ENCODE measurements at regions not wholly inside any gene's neighbourhood (a gene's known extent, or its start where the extent isn't known, plus 50 kb on each side); places are given as distances from the start of the nearest gene placed in this dataset.

DNA sequence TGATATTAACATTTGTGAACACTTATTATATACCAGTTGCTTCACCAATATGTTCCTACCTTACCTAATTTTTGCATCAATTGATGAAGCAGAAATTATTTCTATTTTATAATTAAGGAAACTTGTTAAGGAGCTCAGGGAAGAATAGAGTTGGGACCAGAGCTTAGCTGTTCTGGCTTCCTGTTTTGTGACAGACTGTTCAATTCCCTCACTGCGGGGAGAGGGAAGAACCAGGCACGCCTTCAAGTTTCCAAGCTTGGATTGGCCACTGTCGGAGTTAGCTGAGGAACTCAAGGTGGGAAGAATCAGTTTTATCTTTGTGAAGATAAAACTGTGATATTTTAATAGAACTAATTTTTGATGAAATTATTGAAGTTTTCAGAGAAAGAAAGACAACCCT, 142.3 kb upstream of the LMO4 start:
- TF ChIP-seq, protein P1, sequence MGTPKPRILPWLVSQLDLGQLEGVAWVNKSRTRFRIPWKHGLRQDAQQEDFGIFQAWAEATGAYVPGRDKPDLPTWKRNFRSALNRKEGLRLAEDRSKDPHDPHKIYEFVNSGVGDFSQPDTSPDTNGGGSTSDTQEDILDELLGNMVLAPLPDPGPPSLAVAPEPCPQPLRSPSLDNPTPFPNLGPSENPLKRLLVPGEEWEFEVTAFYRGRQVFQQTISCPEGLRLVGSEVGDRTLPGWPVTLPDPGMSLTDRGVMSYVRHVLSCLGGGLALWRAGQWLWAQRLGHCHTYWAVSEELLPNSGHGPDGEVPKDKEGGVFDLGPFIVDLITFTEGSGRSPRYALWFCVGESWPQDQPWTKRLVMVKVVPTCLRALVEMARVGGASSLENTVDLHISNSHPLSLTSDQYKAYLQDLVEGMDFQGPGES (IDR thresholded peaks at IDR 0.05; ENCODE audit: low read depth, low read length), result no peak
- TF ChIP-seq, protein P2, sequence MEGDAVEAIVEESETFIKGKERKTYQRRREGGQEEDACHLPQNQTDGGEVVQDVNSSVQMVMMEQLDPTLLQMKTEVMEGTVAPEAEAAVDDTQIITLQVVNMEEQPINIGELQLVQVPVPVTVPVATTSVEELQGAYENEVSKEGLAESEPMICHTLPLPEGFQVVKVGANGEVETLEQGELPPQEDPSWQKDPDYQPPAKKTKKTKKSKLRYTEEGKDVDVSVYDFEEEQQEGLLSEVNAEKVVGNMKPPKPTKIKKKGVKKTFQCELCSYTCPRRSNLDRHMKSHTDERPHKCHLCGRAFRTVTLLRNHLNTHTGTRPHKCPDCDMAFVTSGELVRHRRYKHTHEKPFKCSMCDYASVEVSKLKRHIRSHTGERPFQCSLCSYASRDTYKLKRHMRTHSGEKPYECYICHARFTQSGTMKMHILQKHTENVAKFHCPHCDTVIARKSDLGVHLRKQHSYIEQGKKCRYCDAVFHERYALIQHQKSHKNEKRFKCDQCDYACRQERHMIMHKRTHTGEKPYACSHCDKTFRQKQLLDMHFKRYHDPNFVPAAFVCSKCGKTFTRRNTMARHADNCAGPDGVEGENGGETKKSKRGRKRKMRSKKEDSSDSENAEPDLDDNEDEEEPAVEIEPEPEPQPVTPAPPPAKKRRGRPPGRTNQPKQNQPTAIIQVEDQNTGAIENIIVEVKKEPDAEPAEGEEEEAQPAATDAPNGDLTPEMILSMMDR (IDR thresholded peaks at IDR 0.05), result no peak
- TF ChIP-seq EP300 (IDR thresholded peaks at IDR 0.05; ENCODE audit: borderline replicate concordance in 1 of 2, low read depth in 1 of 2, low read length in 1 of 2) (no peak), POLR2AphosphoS5 (IDR thresholded peaks at IDR 0.05; ENCODE audit: low read depth, low read length) (no peak), RXRA (IDR thresholded peaks at IDR 0.05; ENCODE audit: borderline replicate concordance, low read depth) (no peak), NRF1 (IDR thresholded peaks at IDR 0.05; ENCODE audit: low read depth, low read length) (no peak), TCF12 (IDR thresholded peaks at IDR 0.05) (no peak), JUND (IDR thresholded peaks at IDR 0.05) (no peak), EZH2phosphoT487 (IDR thresholded peaks at IDR 0.05; ENCODE audit: borderline replicate concordance, low read depth) (no peak), RAD21 (IDR thresholded peaks at IDR 0.05; ENCODE audit: low read length) (no peak), SMC3 (IDR thresholded peaks at IDR 0.05; ENCODE audit: low read depth, low read length) (no peak)
- TF ChIP-seq, protein P3, sequence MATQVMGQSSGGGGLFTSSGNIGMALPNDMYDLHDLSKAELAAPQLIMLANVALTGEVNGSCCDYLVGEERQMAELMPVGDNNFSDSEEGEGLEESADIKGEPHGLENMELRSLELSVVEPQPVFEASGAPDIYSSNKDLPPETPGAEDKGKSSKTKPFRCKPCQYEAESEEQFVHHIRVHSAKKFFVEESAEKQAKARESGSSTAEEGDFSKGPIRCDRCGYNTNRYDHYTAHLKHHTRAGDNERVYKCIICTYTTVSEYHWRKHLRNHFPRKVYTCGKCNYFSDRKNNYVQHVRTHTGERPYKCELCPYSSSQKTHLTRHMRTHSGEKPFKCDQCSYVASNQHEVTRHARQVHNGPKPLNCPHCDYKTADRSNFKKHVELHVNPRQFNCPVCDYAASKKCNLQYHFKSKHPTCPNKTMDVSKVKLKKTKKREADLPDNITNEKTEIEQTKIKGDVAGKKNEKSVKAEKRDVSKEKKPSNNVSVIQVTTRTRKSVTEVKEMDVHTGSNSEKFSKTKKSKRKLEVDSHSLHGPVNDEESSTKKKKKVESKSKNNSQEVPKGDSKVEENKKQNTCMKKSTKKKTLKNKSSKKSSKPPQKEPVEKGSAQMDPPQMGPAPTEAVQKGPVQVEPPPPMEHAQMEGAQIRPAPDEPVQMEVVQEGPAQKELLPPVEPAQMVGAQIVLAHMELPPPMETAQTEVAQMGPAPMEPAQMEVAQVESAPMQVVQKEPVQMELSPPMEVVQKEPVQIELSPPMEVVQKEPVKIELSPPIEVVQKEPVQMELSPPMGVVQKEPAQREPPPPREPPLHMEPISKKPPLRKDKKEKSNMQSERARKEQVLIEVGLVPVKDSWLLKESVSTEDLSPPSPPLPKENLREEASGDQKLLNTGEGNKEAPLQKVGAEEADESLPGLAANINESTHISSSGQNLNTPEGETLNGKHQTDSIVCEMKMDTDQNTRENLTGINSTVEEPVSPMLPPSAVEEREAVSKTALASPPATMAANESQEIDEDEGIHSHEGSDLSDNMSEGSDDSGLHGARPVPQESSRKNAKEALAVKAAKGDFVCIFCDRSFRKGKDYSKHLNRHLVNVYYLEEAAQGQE (IDR thresholded peaks at IDR 0.05; ENCODE audit: low read depth, low read length), result no peak

Data from SK-N-SH (cell line).